ENCODE measurements at regions not wholly inside any gene's neighbourhood (a gene's known extent, or its start where the extent isn't known, plus 50 kb on each side); places are given as distances from the start of the nearest gene placed in this dataset.
"Not testable (repeated sequence)": the region's sequence is repeated elsewhere in the genome, so short reads cannot be mapped to it uniquely, and the experiment has no call there.

- H3K4me1 ChIP-seq = no peaks in the 10 kb centered on the region
- intact Hi-C loops (cut with DNase I; ENCODE audit: low total_unique reads) = no loop called here
Observed at GRCh38 chr3:8353364-8353763, 148.3 kb upstream of the LMCD1 start.

GRCh38 chr3:8355346-8355745 is 146.3 kb upstream of the LMCD1 start:
- Histone ChIP-seq H3K36me3 (no peaks in the 10 kb centered on the region), H3K9me3 (no peaks in the 10 kb centered on the region), H3K4me3 (no peak overlapping the region), H3K27ac (no peak overlapping the region), H3K27me3 (no peaks in the 10 kb centered on the region), H3K4me1 (no peaks in the 10 kb centered on the region)
- intact Hi-C loops (cut with DNase I; ENCODE audit: low total_unique reads) = no loop called here
- TF ChIP-seq POLR2A (IDR thresholded peaks at IDR 0.05) = no peak
- TF ChIP-seq POLR2AphosphoS5 (IDR thresholded peaks at IDR 0.05) = no peak
- TF ChIP-seq CTCF (IDR thresholded peaks at IDR 0.05) = no peak
- DNase-seq (ENCODE audit: low spot score in 2 of 2) = no peak

More at GRCh38 chr3:8353364-8353763, 148.3 kb upstream of the LMCD1 start:
- no peak for DNase-seq (ENCODE audit: low spot score in 2 of 2)
- TF ChIP-seq POLR2A (IDR thresholded peaks at IDR 0.05) = no peak
- no peak for TF ChIP-seq POLR2AphosphoS5 (IDR thresholded peaks at IDR 0.05)
- TF ChIP-seq CTCF (IDR thresholded peaks at IDR 0.05) = no peak
- Histone ChIP-seq H3K4me3 (no peak overlapping the region), H3K9me3 (no peaks in the 10 kb centered on the region), H3K27ac (no peak overlapping the region), H3K36me3 (no peaks in the 10 kb centered on the region), H3K27me3 (no peaks in the 10 kb centered on the region)

- H3K27me3 ChIP-seq; H3K27ac ChIP-seq; H3K9me3 ChIP-seq; H3K36me3 ChIP-seq; DNase-seq (ENCODE audit: low spot score in 2 of 2); intact Hi-C loops (cut with DNase I; ENCODE audit: low total_unique reads); H3K4me1 ChIP-seq; H3K4me3 ChIP-seq: not testable (repeated sequence)
Observed at GRCh38 chr3:8356066-8356465, 145.6 kb upstream of the LMCD1 start.

GRCh38 chr3:8357859-8358258 is 143.8 kb upstream of the LMCD1 start:
- H3K36me3 ChIP-seq = no peaks in the 10 kb centered on the region
- intact Hi-C loops (cut with DNase I; ENCODE audit: low total_unique reads) = no loop called here
- no peaks in the 10 kb centered on the region for H3K27me3 ChIP-seq
- TF ChIP-seq POLR2AphosphoS5 (IDR thresholded peaks at IDR 0.05) (no peak), CTCF (IDR thresholded peaks at IDR 0.05) (no peak), POLR2A (IDR thresholded peaks at IDR 0.05) (no peak)
- H3K4me3 ChIP-seq = no peak overlapping the region
- DNase-seq (ENCODE audit: low spot score in 2 of 2) = no peak
- no peak overlapping the region for H3K27ac ChIP-seq
- no peaks in the 10 kb centered on the region for H3K4me1 ChIP-seq
- no peaks in the 10 kb centered on the region for H3K9me3 ChIP-seq

- H3K4me1 ChIP-seq = no peaks in the 10 kb centered on the region
- H3K4me3 ChIP-seq = no peak overlapping the region
- TF ChIP-seq CTCF (IDR thresholded peaks at IDR 0.05) = no peak
- no peak for TF ChIP-seq POLR2AphosphoS5 (IDR thresholded peaks at IDR 0.05)
- no peak for TF ChIP-seq POLR2A (IDR thresholded peaks at IDR 0.05)
- DNase-seq (ENCODE audit: low spot score in 2 of 2) = no peak
- no peaks in the 10 kb centered on the region for H3K36me3 ChIP-seq
- no peak overlapping the region for H3K27ac ChIP-seq
- intact Hi-C loops (cut with DNase I; ENCODE audit: low total_unique reads) = no loop called here
- H3K9me3 ChIP-seq = no peaks in the 10 kb centered on the region
- no peaks in the 10 kb centered on the region for H3K27me3 ChIP-seq
Observed at GRCh38 chr3:8359133-8359532, 142.5 kb upstream of the LMCD1 start.

- Histone ChIP-seq H3K36me3 (no peaks in the 10 kb centered on the region), H3K9me3 (no peaks in the 10 kb centered on the region), H3K27ac (no peak overlapping the region), H3K27me3 (no peaks in the 10 kb centered on the region), H3K4me3 (no peak overlapping the region), H3K4me1 (no peaks in the 10 kb centered on the region)
- DNase-seq (ENCODE audit: low spot score in 2 of 2) = no peak
- no peak for TF ChIP-seq POLR2A (IDR thresholded peaks at IDR 0.05)
- no peak for TF ChIP-seq POLR2AphosphoS5 (IDR thresholded peaks at IDR 0.05)
- no peak for TF ChIP-seq CTCF (IDR thresholded peaks at IDR 0.05)
- intact Hi-C loops (cut with DNase I; ENCODE audit: low total_unique reads) = no loop called here
Observed at GRCh38 chr3:8363200-8363599, 138.4 kb upstream of the LMCD1 start.
